SK-N-SH (cell line): ENCODE measurements at regions not wholly inside any gene's neighbourhood (a gene's known extent, or its start where the extent isn't known, plus 50 kb on each side); places are given as distances from the start of the nearest gene placed in this dataset.

Experiments
- CHD2 ChIP-seq: fragments of 150-350 bp; IDR thresholded peaks from 2 replicates; pipeline ENCODE4 v1.6.1; 2018; ENCODE audit warnings: low read length; ENCODE audit not compliant: partially characterized antibody
- CTCF ChIP-seq: fragments of 200-600 bp; sonication (generic); IDR thresholded peaks from 2 replicates; pipeline ENCODE4 v1.6.1; 2017; ENCODE audit warnings: antibody characterized with exemption, mild to moderate bottlenecking, moderate library complexity
- RXRA ChIP-seq: IDR thresholded peaks from 2 replicates; pipeline ENCODE4 v1.4.0; 2012; ENCODE audit warnings: low read depth, mild to moderate bottlenecking, borderline replicate concordance

- TF ChIP-seq CTCF (no peak), CHD2 (no peak), RXRA (no peak)
These were observed 457.6 kb upstream of the SLC10A2 start for GRCh38 chr13:103523858-103524257.
